Erythroblast (primary cell): ENCODE measurements at regions not wholly inside any gene's neighbourhood (a gene's known extent, or its start where the extent isn't known, plus 50 kb on each side); places are given as distances from the start of the nearest gene placed in this dataset.

Source experiments
- GATA1 ChIP-seq: IDR thresholded peaks from 2 replicates; pipeline ENCODE4 v1.6.1; 2011; ENCODE audit warnings: low read depth, mild to moderate bottlenecking, control low read depth, low read length, moderate library complexity
- POLR2A ChIP-seq: IDR thresholded peaks from 2 replicates; pipeline ENCODE4 v1.6.1; 2011; ENCODE audit warnings: mild to moderate bottlenecking, low read length

DNA sequence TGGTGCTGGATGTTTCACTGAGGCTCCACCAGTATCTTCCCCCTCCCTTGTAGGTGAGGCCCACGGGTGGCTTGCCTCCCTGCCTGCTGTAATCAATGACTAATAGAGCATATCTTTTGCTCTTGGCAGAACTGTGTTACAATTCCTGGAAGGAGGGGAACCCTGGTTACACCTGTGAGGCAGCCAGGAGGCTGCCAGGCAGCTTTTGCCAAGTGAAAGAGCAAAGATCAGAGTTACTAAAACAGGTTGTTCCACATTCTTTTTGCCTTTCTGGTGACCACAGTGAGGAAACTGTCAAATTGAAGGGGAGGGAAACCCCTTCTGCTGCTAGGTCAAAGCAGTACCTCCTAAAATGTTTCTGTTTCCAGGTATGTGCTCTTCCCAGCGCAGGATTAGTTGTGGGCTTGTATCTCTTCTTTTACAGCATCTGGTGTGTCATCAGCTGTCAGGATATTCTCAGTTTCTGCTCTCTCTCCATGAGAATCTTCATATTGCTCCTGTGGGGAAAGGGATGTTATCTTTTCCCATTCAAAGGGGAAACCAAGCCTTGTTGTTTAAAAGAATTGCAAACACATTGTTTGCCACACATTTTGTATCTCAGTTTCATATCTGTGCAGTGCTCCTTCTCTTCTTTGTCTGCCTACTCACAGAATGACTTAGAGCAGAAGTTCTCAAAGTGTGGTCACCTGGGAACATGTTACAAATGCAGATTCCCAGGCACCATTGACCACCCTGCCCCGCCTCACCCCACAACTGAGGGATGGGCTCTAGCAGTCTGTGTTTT is 137.4 kb upstream of the UMPS start:
- no peak for TF ChIP-seq POLR2A
- TF ChIP-seq GATA1: no peak
